HG02798 (cell line): ENCODE measurements at regions not wholly inside any gene's neighbourhood (a gene's known extent, or its start where the extent isn't known, plus 50 kb on each side); places are given as distances from the start of the nearest gene placed in this dataset.

Experiments used
- ATAC-seq: cut with Tn5 transposase; IDR thresholded peaks from one replicate; pipeline ENCODE4 v1.9.1; 2021; ENCODE audit warnings: mild to moderate bottlenecking; ENCODE audit not compliant: unreplicated experiment, poor library complexity

DNA sequence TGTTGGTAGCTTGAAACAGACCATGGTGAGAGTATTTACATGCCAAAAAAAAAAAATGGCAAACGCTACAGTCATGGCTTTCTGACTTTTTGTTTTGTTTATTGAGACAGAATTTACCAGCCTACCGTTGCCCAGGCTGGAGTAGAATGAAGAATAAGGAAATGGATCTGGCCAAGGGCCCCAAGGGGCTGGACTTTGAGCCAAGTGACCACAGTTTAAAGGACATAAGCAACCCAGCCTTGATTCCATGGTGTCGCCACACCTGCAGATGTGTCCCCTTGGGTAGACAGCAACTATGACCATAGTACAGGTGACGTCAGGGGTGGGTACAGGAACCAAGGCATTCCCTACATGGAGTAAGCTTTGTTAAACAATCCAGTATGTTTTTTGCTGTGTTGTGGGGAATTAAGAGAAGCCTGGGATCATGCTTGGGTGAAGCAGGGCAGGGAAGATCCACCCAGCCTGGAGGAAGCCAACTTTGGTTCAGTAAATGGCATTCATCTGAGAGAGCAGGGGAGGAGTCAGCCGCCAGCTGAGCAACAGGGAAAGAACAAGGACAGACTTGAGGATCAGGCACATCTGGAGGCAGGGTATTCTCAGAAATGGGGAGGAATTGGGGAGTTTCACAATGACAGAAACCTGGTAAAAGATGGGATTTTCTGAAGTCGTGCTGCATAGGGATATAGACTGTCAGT is 110.3 kb upstream of the SH3BP4 start:
- no peak for ATAC-seq

DNA sequence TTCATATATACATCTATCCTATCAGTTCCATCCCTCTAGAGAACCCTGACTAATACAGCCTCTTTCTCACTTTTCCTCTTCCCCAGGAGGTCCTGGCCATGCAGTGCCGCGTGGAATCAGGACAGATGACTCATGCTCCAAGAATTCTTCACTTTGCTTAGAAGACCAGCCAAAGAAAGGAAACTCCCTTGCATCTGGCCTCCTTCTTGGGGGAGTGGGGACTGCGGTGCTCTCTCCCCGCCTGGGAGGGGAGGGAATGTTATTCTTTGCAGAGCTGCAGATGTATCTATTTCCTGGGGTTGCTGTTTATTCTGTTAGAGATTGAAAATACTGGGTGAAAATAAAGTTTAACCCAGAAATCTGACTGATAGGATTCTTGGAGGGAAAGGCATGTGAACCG is 111.5 kb upstream of the SH3BP4 start:
- no peak for ATAC-seq

DNA sequence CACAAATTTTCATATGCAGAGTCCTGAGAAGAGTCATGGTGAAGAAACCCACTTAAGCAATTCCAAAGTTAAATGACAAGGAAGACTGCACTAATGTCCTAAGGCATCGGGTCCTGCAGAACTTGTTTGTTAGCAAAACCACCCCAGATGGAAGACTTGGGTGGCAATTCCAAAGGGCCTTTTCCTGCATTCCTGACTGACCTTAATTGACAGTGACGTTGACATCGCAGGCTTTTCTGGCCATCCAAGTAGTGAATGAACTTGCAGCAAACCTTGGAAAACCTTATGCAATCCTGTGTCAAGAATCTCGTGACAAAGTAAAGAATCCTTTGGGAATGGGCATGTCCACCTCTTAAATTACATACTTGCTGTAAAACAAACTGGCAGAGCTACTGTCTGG is 112.5 kb upstream of the SH3BP4 start:
- no peak for ATAC-seq

DNA sequence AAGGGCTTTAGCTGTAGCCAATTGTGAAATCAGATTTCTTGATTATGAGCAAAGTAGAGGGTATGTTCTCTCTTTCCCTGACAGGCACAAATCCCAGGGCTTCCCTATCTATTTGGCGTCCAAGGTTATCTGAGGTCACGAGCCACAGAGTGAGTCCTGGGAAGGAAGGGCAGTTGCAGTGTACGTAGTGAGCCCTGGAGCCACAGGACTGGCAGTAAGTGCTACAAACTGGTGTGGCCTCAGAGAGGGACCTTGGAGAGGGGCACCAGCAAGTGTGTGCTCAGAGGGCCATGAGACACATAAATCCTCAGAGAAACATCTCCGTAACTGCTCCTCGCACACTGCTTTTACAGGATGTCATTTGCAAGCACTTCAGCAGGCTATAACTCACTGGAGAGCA is 115.5 kb upstream of the SH3BP4 start:
- ATAC-seq, result no peak

DNA sequence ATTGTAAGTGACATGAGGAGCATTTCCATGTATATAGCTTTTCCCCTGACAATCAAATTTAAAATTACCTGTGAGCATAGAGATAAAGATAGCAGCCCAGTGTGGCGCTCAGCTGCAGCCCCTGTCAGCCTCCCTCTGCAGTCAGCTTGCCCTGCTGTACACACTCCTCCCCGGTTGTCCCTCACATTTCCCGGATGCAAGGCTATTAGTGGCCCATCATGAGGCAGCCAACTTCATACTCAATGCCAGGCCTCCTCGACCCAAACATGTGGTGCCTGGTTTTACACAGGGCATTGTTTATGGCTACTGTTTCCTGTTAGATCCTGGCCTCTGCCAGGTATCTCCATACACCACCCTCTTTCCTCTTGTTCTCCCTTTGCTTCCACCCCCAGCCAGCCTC is 116.1 kb upstream of the SH3BP4 start:
- no peak for ATAC-seq

DNA sequence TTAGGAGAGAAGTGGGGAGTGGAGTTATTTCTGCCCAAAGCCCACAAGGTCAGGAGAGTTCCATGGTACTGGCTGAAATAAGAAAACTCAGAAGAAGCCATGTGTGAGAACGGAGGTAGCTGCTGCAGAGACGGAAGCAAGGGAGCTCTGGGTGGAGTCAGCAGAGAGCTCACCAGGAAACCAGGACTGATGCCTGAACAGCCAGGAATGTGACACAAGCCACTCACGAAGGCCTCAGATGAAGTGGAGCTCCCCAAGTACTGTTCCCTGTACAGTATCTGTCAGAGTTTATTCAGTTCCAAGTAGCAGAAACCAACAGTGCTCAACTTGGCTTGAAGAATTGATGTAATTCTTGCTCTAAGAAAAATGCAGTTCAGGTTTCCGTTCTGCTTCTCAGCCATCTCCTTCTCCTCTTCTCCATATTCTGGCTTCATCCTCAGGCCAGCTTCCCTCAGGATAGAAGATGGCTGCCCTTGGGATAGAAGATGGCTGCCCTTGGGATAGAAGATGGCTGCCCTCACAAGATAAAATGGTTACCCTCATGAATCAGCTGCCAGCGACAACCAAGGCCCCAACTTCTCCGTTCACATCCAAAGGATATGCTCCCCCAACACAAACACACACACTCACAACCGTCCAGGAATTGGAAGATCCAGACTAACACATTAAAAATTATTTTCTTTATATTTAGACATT is 117.4 kb upstream of the SH3BP4 start:
- ATAC-seq, result no peak

DNA sequence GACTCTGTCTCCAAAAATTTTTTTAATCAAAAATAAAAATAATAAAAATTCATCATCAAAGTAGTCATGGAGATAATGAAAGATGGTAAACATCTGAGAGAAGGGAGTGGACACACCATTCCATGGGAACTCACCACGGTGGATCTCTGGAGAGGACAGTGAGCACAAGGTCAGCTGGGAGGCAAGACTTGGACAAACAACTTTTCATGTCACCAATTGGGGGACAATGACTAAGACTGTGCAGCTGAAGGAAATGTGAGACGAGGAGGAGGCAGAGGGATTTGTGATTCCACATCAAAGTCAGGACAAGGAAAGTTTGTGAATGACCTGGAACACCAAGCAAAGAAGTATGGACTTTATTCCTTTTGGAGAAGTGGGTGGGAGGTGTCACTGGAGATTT is 121.0 kb upstream of the SH3BP4 start:
- no peak for ATAC-seq

DNA sequence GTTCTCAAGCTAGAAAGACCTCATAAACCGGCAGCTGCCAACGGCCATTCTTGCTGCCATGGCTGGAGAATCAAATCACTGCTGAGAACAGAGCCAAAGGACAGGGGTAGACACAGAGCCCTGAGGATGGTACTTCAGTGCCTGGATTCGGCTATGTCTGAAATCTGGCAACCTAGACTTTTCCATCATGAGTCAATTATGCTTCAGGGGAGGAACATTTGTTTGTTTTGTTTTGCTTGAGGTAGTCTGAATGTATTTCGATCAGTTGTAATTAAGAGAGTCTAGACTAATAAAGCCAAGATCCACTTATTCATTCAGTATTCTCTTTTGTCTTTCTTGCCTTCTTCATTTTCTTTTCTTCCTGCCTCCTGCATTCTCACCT is 122.8 kb upstream of the SH3BP4 start:
- no peak for ATAC-seq

DNA sequence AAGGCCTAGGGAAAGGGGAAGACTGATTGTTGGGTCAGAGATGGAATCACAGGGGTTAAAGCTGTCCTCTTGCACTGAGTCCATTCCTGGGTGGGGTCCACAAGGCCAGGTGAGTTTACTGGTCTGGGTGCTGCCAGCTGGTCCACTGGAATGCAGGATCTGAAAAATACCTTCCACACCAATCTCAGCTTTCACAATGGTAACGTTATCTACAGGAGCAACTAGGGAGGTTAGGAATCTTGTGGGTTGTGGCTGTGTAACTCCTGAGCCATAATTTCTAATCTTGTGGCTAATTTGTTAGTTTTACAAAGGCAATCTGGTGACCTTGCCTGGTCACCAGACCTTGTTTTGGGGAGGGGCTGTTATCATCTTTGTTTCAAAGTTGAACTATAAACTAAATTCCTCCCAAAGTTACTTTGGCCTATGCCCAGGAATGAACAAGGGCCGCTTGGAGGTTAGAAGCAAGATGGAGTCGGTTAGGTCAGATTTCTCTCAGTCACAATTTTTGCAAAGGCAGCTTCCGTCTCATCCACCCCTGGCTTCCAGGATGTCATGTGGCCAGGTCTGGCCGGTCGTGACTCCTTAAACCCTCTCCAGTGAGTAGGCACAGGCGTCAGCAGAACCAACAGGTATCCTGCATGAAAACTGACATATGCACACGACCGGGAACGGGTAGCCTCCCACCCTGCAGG is 123.3 kb upstream of the SH3BP4 start:
- no peak for ATAC-seq

DNA sequence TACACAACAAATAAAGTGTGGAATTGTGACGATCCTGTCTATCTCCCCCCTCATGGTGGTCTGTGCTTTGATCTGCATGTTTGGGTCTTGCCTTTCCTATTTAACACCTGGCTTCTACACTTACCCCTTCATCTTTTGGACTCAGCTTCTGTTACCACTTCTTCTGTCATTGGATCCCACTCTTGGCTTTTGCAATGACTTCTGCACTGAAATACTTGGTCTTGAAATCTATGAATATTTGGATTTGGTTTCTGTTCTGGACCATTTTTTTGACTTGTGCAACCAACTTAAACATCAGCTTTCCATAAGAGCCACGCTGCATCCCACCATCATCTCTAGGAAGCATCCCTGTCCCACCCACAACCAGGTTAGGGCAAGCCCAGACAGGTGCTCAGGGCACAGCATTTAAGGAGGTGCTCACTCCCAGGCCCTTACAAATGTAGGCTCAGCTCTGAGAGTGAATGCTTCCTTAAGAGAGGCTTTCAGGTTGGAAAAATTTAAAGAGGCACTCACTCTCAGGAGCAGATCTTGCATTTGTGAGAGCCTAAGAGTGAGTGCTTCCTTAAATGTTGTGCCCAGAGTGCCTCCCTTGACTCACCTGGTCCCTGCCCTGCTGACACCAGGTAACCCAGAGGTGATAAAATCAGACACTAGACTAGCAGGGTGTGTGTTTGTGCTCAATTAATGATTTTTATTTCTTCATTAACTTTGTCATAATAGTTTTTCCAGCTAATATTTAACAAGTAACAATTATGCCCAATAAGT is 124.5 kb upstream of the SH3BP4 start:
- ATAC-seq, result no peak

DNA sequence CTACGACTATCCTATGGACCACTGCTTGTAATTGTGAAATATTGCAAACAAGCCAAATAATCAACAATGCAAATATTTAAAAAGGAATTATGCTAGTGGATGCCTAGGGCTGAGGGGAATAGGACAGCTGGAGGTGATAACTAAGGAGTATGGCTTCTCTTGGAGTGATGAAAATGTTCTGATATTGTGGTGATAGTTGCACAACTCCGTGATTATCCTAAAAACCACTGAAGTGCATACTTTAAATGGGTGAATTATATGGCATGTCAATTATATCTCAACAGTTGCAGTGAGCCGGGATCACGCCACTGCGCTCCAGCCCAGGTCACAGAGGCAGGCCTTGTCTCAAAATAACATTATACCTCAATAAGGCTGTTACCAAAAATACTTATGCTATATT is 125.1 kb upstream of the SH3BP4 start:
- no peak for ATAC-seq

DNA sequence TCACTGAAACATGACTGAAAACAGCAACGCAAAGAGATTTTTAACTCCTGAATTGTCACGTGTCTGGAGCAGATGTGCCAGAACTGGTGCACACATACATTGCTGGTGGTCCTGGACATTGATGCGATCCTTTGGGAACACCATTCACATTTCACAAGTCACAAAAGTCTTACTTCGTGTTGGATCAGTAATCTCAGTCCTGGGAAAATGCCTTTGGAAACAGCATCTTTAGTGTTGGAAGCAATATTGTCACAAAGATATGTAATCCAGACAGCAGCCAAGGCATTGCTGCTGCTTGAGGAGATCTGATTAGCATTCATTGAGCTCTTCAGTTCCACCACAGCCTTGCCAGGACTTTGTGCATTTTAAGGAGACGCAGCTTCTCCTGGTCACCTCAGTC is 126.2 kb upstream of the SH3BP4 start:
- no peak for ATAC-seq

DNA sequence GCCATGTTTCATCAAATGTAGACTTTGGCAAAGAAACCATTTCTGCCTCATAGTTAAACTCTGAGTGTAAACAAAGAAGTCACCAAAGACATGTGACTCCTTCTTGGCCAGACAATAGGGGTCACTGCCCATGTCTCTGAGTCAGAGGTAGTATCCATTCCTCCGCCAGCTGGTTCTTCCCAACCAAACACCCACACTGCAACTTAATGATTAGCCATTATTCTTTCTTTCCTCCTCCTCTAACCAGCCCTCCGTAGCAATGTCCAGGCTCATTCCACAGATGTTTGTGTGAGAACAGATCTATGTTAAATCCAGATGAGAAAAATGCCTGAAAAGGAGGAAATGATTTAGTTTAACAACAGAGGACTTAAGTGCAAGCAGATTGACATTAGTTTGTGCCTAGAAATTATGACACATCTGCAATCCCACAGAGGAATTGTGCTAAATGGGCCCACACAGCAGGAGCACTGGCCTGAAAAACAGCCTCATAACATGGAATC is 127.9 kb upstream of the SH3BP4 start:
- no peak for ATAC-seq

DNA sequence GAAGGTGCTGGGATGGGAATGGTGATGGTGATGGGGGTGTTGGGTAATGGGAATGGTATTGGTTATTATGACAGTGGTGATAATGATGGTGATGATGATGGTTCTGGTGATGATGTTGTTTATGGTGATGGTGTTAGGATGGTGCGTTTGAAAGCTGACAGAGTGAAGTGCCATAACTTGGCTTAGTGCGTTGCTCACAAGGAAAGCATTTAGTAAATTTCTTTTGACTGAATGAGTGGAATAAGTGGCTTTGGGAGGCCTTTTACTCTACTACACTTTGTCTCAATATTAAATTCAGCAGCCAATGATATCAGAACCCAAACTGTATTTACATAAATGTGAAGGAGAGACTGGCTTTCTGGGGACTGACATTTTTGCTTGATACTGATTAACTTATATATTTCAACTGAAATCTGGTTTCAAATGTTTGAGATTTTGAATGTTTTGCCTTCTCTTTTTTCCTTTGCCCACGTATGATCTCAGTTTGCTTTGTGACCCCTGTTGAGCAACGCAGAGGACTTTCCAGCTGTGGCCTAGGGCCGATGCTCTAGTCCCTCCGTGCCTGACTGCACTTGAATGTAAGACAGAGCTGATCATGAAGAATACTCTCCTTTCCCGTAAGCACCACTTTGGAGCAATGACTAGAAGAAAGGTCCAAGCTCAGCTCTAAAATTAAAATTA is 128.5 kb upstream of the SH3BP4 start:
- no peak for ATAC-seq

DNA sequence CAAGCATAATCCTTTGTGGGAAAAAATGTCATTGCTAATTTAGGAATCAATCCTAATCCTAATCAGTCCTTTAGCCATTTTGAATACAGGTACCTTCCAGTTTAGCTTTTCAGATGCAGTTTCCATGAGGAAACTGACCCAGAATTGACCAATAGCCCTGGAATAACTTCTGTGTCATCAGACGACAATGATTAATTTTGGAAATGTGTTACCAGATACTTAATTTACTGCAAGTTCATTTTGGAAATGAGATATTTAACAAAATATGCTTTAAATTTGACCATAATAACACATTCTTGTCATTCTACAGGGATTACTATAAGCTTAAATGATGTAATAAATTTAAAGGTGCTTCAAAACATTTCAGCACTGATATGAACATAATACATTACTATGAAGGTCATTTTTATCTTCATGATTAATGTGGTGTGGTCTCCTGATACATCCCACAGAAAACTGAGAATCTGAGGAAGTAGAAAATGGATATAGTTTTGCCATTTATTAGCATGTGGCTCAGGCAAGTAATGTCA is 129.8 kb upstream of the SH3BP4 start:
- ATAC-seq, result no peak

DNA sequence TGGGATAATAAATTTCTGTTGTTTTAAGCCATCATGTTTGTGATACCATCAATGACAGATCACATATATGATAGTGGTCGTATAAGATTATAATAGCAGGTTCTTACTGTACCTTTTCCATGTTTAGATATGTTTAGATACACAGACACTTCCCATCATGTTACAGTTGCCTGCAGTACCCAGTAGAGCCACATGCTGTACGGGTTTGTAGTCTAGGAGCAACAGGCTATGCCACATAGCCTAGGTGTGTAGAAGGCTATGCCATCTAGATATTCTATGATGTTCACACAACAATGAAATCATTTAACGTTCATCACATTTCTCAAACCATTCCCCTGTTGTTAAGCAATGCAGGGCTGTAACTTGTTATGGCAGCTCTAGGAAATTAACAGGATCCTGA is 132.9 kb upstream of the SH3BP4 start:
- ATAC-seq, result no peak

DNA sequence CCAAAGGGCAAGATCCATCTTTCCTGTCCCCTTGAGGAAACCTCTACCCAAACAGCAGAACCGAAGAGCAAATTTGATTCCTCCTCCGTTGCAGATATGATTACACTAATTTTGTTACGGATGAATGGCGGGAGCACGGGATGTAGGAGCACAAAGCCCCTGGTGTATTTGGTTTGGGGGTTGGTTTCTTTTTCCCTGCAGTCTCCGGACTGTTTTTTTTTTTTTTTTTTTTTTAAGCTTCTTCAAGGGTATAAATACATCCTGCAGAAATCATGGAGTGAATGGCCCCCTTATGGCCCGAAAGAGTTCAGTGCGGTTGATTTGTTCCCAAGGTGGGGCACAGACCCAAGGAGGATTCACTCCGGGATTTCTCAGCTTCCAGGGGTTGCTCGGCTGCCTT is 135.3 kb upstream of the SH3BP4 start:
- ATAC-seq, result no peak

DNA sequence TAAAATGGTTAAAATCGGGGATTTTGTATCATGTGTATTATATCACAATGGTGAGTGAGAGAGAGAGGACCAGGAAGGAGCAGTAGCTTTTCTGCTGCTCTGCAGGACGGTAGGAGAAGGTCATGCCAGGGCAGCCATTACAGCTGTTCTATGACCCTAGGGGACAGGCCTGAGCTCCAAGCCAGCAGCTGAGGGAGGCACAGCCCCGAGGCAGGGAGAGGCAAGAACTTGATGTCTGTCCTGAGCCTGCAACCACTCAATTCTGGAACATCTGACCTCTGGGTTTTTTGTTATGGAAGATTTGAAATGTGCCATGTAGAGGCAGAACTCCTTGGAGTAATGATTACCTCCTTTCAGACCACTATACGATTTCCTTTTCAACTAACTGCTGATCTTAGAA is 135.8 kb upstream of the SH3BP4 start:
- no peak for ATAC-seq

DNA sequence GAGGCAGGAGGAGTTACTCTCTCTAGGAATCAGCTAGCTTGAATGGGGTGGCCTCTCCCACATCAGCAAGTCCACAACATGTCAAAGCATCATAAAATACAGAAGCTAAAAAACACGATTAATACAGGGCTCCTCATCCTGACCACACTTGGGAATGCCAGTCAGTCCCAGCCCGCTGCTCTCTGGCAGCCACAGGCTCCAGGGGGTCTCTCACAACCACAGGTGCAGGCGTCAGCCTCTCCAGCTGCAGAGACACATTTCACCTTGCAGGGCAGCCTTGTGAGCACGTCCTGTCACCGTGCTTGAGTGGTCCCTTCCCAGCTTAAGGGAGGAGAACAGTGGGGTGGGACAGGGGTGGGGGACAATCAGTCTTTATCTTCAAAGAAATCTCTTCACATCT is 137.4 kb upstream of the SH3BP4 start:
- ATAC-seq, result no peak

DNA sequence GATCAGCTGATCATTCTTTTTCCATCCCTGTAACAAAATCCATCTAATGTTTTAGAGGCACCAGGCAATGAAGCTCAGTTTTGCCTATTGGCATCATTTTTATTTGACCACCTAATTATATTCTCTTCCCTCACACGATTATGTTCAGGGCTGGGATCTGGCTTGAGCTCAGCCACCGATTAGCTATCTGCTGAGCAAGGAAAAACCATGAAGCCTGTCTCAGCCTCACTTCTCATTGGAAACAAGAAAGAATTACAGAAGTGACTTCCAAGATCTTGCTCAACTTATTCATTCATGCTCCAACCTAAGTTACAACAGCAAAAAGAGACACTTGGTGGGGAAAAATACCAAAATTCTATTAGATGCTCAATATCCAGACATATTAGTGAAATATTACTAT is 139.0 kb upstream of the SH3BP4 start:
- no peak for ATAC-seq
